Activated CD4-positive, alpha-beta T cell treated with anti-CD3 and anti-CD28 coated beads, Interleukin-2, amount 50 U/mL, for 1 hour (primary cell): ENCODE measurements at regions not wholly inside any gene's neighbourhood (a gene's known extent, or its start where the extent isn't known, plus 50 kb on each side); places are given as distances from the start of the nearest gene placed in this dataset.

Experiments
- DNase-seq: peaks from one replicate; pipeline ENCODE4 v3.0.0-alpha.2; 2020

- DNase-seq: no peak
Measured at GRCh38 chr6:4549556-4550226, 226.5 kb upstream of the CDYL start.

GRCh38 chr6:4545893-4546292, 230.3 kb upstream of the CDYL start:
- no peak for DNase-seq

GRCh38 chr6:4543596-4543995, 232.6 kb upstream of the CDYL start:
- DNase-seq: no peak

GRCh38 chr6:4533576-4533975, 242.6 kb upstream of the CDYL start:
- no peak for DNase-seq

- no peak for DNase-seq
Measured at GRCh38 chr6:4531406-4531805, 244.8 kb upstream of the CDYL start.

- no peak for DNase-seq
Measured at GRCh38 chr6:4522453-4522852, 253.8 kb upstream of the CDYL start.

GRCh38 chr6:4521070-4521469, 255.1 kb upstream of the CDYL start:
- no peak for DNase-seq

GRCh38 chr6:4518506-4518905, 257.7 kb upstream of the CDYL start:
- DNase-seq: no peak

- no peak for DNase-seq
Measured at GRCh38 chr6:4516206-4516605, 260.0 kb upstream of the CDYL start.

- no peak for DNase-seq
Measured at GRCh38 chr6:4513561-4513960, 262.6 kb upstream of the CDYL start.

- no peak for DNase-seq
Measured at GRCh38 chr6:4512051-4512471, 264.1 kb upstream of the CDYL start.

GRCh38 chr6:4511641-4512020, 264.6 kb upstream of the CDYL start:
- no peak for DNase-seq

GRCh38 chr6:4510906-4511640, 265.1 kb upstream of the CDYL start:
- DNase-seq: no peak

GRCh38 chr6:4510317-4510716, 265.9 kb upstream of the CDYL start:
- no peak for DNase-seq

- DNase-seq: no peak
Measured at GRCh38 chr6:4509506-4509905, 266.7 kb upstream of the CDYL start.

- DNase-seq: no peak
Measured at GRCh38 chr6:4506792-4507191, 269.4 kb upstream of the CDYL start.

- DNase-seq: no peak
Measured at GRCh38 chr6:4506223-4506622, 270.0 kb upstream of the CDYL start.

- no peak for DNase-seq
Measured at GRCh38 chr6:4504700-4505099, 271.5 kb upstream of the CDYL start.

- no peak for DNase-seq
Measured at GRCh38 chr6:4503700-4504099, 272.5 kb upstream of the CDYL start.

- no peak for DNase-seq
Measured at GRCh38 chr6:4496284-4496683, 279.9 kb upstream of the CDYL start.

GRCh38 chr6:4491501-4492260, 284.5 kb upstream of the CDYL start:
- no peak for DNase-seq

GRCh38 chr6:4489538-4489937, 286.7 kb upstream of the CDYL start:
- DNase-seq: no peak

- DNase-seq: no peak
Measured at GRCh38 chr6:4488389-4488788, 287.8 kb upstream of the CDYL start.

GRCh38 chr6:4487538-4487937, 288.7 kb upstream of the CDYL start:
- DNase-seq: no peak
